HCEC 1CT (cell line): ENCODE measurements at regions not wholly inside any gene's neighbourhood (a gene's known extent, or its start where the extent isn't known, plus 50 kb on each side); places are given as distances from the start of the nearest gene placed in this dataset.
"Not testable (repeated sequence)": the region's sequence is repeated elsewhere in the genome, so short reads cannot be mapped to it uniquely, and the experiment has no call there.

Experiments used
- DNase-seq: peaks from one replicate; pipeline ENCODE4 v3.0.0-alpha.2; 2017

DNA sequence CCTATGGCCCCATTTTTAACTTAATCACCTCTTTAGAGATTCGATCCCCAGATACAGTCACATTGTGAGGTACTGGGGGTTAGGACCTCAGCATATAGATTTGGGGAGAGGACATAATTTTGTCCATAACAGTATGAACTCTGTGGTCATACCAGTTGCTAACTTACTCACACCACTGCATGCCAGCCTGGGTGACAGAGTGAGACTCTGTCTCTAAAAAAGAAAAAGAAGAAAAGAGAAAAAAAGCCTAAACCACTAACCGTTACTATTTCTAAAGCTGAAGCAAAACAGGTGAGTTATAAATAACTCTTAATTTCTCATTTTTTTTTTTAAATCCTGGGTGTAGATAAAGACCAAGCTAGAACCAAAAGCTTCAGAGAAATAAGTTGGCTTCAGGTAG, 155.1 kb upstream of the AUTS2 start:
- no peak for DNase-seq

DNA sequence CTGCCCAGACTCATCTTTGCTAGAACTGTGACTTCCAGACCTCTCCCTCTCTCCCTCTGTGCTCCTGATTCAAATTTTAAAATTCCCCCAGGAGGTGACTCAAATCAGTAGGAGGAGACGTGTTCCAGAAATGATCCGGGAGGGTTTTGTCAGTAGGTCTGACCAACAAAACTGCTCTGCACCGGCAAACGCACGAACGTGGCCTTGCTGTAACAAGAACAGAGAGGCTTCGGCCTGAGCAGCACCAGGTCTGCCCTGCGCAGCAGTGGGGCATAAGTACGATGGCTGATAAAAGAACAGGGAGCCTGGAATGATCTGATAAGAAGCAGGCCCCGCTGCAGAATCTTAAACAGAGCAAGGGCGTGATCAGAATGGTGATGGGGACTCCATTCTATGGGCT, 152.7 kb upstream of the AUTS2 start:
- no peak for DNase-seq

DNA sequence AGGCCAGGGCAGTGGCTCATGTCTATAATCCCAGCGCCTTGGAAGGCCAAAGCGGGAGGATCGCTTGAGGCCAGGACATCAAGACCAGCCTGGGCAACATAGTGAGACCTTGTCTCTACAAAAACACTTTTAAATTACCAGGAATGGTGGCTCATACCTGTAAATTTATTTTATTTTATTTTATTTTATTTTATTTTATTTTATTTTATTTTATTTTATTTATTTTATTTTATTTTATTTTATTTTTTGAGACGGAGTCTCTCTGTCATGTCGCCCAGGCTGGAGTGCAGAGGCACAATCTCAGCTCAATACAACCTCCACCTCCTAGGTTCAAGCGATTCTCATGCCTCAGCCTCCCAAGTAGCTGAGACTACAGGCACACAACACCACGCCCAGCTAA, 152.1 kb upstream of the AUTS2 start:
- DNase-seq = not testable (repeated sequence)

- no peak for DNase-seq
Measured at GRCh38 chr7:69448071-69448470, 150.2 kb upstream of the AUTS2 start.

DNA sequence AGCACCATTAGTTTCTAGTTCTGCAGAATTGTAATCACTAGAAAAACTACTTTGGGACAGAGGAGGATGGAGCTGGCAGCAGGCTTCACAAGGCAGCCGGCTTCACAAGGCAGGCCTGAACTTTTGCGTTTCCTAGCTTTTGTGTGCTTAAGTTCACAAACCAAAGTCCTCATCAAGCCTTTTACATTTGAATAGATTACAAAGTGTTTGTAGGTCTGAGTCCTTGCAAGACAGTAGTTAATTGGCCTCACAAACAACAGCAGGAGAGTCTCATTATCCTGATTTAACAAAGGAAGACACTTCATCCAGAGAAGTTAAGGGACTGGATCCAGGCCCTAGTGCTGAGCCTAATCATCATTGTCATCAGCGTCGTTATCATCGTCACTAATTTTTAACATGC, 147.8 kb upstream of the AUTS2 start:
- no peak for DNase-seq

GRCh38 chr7:69451715-69452114, 146.6 kb upstream of the AUTS2 start:
- no peak for DNase-seq

DNA sequence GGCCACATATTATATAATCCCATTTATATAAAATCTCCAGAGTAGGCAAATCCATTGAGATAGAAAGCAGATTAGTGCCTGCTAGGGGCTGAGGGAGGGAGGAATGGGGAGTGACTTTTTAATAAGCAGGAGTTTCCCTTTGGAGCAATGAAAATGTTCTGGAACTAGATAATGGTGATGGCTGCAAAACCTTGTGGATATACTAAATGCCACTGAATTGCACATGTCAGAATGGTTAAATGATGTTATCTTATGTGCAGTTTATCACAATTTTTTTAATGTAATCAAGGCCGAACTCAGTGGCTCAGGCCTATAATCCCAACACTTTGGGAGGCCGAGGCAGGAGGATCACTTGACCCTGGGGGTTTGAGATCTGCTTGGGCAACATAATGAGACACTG, 145.5 kb upstream of the AUTS2 start:
- no peak for DNase-seq

DNA sequence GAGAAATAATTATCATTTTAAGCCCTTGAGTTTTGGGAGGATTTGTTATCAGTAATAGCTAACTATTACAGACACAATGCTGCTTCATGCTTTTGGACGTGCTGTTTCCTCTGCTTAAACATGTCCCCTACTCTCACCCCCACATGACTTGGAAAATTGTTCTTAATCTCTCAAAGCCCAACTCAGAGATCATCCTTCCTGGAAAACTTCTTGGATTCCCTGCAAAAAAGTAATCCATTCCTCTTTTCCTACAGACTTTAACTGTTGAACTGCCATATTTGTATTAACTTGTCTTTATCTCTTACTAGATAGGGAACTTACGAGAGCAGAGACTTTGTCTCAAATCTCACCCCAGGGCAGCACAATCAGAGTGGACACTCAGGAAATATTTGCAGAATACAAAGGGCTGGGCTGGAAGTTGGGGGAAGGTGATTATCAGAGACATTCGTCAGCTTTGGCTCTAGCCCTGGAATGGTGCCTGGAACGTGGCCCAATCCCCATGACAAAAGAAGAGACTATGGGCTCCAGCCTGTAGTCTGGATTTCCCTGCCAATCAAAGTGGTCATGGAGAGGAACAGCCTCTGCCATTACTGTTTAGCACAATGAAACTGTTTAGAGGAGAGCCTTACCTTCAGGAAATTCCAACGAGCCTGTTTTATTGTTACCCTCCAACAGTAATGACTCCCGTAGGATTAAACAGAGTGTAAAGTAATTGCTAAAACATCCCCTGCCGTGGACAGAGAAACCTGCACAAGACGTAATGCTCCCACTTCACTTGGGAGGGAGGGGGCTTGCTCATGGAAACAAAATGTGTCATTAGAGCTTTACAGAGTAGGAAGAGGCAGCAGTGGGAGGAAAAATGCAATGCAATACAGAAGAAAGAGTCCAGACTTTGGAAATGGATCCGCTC, 140.4 kb upstream of the AUTS2 start:
- no peak for DNase-seq

DNA sequence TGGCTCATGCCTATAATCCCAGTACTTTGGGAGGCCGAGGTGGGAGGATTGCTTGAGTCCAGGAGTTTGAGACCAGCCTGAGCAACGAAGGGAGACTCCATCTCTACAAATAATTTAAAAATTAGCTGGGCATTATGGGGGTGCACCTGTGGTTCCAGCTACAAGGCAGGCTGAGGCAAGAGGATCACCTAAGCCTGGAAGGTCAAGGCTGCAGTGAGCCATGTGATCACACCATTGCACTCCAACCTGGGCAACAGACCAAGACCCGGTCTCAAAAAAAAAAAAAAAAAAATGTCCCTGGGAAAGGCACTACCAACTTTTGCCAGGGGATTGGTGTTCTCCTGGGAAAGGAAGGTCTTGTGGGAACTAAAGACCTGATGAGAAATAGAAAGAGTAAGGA, 134.2 kb upstream of the AUTS2 start:
- DNase-seq = no peak

DNA sequence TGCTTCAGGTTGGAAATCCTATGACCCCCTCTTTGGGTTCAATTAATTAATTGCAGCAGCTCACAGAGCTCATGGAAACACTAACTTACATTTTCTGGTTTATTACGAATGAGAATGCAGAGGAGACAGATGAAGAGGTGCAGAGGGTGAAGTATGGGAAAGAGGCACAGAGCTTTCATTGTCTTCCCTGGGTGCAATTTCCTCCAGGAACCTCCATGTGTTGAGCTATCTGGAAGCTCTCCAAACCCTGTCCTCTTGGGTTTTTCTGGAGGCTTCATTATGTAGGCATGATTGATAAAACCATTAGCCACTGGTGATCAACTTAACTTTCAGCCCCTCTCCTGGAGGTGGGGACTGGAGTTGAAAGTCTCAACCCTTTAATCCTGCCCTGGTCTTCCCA, 133.0 kb upstream of the AUTS2 start:
- no peak for DNase-seq

DNA sequence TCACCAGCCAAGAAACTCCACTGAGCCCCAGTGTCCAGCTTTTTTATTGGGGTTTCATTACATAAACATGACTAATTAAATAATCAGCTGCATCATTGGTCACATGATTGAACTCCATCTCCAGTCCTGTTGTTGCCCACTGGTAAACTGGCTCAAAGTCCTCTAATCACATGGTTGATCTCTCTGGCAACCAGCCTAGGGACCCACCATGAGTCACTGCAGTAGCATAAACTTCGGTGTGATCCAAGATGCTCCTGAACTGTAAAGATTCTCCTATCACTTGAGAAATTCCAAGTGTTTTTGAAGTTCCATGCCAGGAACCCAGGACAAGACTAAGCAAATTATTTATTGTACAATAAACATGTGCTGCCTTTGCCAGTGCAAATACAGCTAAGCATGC, 130.4 kb upstream of the AUTS2 start:
- no peak for DNase-seq

DNA sequence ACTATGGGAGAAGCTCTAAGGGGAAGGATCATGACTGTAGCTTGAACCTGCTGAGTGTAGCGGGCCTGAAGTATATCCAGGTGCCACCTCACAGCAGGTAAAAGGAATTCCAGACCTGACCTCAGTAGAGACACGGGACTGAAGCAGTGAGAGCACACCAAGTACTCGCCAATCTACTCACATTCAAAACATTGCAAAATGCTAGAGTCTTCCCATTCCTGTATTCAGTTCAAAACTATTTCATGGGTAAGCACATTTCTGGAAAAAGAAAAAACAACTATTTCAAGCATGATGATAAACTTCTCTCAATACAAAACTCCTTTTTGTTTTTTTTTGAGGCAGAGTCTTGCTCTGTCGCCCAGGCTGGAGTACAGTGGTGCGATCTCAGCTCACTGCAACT, 121.9 kb upstream of the AUTS2 start:
- DNase-seq = no peak

GRCh38 chr7:69482676-69483075, 115.6 kb upstream of the AUTS2 start:
- no peak for DNase-seq

DNA sequence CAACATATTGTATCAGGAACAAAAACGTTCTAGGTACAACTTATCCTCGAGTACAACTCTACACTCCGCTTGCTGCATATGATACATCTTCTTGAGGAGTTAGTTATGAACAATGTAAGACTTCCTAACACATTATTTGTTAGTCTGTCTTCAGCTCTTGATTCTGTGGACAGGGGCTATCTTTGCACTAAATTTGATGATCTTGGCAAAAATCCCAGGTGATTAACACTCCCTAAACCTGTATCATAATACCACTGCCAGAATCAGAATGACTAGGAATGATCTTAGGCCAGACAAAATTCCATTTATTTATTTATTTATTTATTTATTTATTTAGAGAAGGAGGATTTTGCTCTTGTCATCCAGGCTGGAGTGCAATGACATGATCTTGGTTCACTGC, 108.7 kb upstream of the AUTS2 start:
- no peak for DNase-seq

- DNase-seq = no peak
Measured at GRCh38 chr7:69498671-69499070, 99.6 kb upstream of the AUTS2 start.

DNA sequence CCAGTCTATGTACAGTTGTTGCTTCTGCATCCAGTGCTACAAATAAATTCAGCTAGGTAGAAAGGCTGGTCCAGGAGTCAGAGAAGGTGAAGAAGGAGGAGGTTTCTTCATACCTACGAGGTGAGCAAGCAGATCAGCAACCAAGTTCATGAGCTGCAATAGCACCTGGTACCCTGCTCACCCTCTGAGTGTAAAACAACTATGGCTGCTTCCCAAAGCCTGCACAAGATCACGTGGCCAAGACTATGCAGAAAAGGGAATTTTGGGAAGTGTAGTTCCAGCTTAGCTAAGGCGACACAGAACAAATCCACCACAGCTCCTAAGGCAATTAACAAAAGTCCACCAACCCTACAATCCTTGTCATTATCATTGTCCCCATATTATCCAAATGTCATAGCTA, 95.9 kb upstream of the AUTS2 start:
- DNase-seq = no peak

GRCh38 chr7:69504733-69505420, 93.4 kb upstream of the AUTS2 start:
- DNase-seq = no peak

DNA sequence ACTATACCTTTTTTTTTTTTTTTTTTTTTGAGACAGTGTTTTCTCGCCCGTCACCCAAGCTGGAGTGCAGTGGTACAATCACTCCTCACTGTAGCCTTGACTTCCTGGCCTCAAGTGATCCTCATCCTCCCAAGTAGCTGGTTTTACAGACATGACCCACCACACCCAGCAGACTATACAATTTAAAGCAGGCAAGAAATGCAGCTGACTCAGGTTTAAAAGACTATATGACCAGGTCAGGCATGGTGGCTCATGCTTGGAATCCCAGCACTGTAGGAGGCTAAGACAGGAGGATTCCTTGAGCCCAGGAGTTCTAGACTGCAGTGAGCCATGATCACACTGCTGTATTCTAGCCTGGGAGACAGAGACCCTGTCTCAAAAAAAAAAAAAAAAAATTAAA, 89.5 kb upstream of the AUTS2 start:
- DNase-seq = no peak

DNA sequence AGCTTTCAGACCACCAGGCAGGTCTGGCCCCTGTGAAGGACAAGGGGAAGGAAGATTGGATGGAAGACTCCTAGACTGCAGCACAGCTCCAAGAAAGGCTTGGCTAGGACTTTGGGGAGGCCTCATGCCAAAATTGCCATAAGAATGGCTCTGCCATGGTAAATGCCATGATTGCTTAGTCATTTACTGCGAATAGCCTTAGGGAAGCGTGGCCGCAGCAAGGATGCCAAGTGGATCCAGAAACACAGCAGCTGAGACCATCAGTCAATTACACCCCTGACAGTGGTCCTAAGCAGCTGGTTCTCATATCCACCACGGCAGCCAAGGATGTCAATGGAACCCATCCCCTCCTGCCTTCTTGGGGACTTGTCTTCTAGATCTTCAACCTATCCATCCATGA, 88.2 kb upstream of the AUTS2 start:
- DNase-seq = no peak

DNA sequence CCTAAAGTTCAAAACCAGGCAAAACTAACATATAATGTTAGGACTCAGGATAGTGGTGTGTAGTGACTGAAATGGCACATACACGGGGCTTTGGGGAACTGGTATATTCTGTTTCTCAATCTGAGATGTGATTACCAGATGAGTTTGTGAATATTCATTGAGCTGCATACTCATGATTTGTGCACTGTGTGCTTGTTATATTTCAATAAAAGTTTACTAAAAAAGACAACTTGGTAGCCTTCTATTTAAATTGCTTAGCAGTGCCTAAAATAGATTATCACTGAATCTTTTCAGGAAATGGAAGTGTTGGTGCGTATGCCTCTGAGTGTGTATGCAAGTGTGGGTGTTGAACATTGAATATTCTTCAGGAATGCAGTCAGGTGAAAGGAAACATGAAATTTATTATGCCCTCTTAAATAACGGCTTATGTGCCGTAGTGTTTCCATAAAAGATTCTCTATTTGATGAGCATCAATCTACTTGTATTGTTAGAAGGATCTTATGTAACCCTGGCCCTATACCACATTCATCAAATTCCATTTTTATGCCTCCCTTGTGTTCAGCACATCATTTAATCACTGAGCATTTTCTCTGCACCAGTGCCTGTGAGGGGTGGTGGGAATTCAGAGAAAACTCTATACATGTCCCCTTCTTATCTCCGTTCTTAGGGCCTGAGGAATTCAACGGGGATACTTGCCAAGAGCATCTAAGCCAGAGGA, 82.6 kb upstream of the AUTS2 start:
- DNase-seq = no peak

DNA sequence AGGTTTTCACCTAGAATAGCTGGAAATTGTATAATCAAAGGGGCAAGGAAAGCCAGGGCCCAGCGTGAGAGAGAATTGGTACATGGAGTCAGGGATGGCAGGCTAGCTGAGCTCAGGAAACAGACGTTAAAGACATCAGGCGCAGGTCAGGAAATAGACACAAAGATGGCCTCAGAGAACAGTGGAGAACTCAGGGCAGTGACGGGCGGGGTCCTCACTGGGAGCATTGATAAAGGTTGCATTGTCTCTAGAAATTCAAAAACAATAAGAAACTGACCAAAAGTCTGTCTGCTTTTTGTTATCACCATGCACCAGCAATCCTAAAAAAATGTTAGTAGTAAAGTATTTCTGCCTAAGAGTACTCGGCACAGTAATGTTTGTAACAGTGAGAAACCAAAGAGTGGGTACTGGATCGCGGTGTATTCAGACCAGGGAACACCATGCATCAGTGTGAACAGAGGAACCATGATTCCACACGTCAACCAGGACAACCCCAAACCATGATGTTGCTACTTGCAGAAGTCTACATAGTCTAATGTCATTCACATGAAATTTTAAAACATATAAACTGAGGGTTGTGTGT, 81.9 kb upstream of the AUTS2 start:
- DNase-seq = no peak

- DNase-seq = no peak
Measured at GRCh38 chr7:69517985-69518704, 80.1 kb upstream of the AUTS2 start.

DNA sequence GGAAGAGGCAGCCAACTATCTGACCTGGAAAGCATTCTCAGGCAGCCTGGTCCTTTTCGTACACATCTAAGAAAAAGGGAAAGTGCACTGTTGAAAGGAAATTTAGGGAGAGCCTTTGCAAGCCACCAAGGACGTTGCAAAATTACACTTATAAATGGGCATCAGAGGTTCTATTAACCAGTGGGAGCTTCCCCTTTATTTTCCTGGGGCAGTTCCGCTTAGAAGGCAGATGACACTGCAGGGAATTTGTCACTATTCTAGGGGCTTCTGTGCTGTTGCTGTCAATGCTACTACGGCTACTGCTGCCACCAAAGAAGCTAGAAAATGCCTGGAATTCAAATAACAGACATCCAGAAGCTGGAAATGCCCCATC, 79.6 kb upstream of the AUTS2 start:
- no peak for DNase-seq
